IPS DF 6.9 (cell line): ENCODE measurements at regions not wholly inside any gene's neighbourhood (a gene's known extent, or its start where the extent isn't known, plus 50 kb on each side); places are given as distances from the start of the nearest gene placed in this dataset.

Source experiments
- DNase-seq: peaks from one replicate; pipeline ENCODE4 v3.0.0-alpha.2; 2013; ENCODE audit warnings: low read depth, low spot score
- H3K27ac ChIP-seq: one replicate; pipeline ENCODE4 v1.5.1; 2013; ENCODE audit warnings: low read length, control low read depth
- H3K27me3 ChIP-seq: 2 replicates; pipeline ENCODE4 v1.6.1; 2013; ENCODE audit warnings: mild to moderate bottlenecking, low read length; ENCODE audit not compliant: control insufficient read depth, insufficient read depth
- H3K36me3 ChIP-seq: 2 replicates; pipeline ENCODE4 v1.6.1; 2013; ENCODE audit warnings: low read length; ENCODE audit not compliant: control insufficient read depth, insufficient read depth
- H3K4me1 ChIP-seq: 2 replicates; pipeline ENCODE4 v1.6.1; 2013; ENCODE audit warnings: low read length; ENCODE audit not compliant: control insufficient read depth, insufficient read depth
- H3K4me3 ChIP-seq: 2 replicates; pipeline ENCODE4 v1.5.1; 2013; ENCODE audit warnings: mild to moderate bottlenecking, low read length
- H3K9me3 ChIP-seq: 2 replicates; pipeline ENCODE4 v1.6.1; 2013; ENCODE audit warnings: low read length, inconsistent platforms; ENCODE audit not compliant: control insufficient read depth, insufficient read depth
- WGBS: extraction: QIAGEN DNeasy Blood & Tissue Kit; methylation state at CpG from one replicate; pipeline ENCODE4 v1.1.7; 2013; ENCODE audit warnings: mixed read lengths, missing lambda C conversion rate; ENCODE audit not compliant: insufficient read length, insufficient coverage; 5-methylcytosine and 5-hydroxymethylcytosine counted together

GRCh38 chr12:126781593-126781992 is 1485.4 kb upstream of the TMEM132C start:
- DNase-seq, result no peak
- Histone ChIP-seq H3K27me3 (no peaks in the 10 kb centered on the region), H3K4me3 (no peak overlapping the region), H3K4me1 (no peaks in the 10 kb centered on the region), H3K9me3 (no peaks in the 10 kb centered on the region; the same call in 1 of the 2 replicates), H3K36me3 (no peaks in the 10 kb centered on the region), H3K27ac (no peak overlapping the region)
- no CpG with 5 or more reads among the region's 3 CpGs for WGBS

DNA sequence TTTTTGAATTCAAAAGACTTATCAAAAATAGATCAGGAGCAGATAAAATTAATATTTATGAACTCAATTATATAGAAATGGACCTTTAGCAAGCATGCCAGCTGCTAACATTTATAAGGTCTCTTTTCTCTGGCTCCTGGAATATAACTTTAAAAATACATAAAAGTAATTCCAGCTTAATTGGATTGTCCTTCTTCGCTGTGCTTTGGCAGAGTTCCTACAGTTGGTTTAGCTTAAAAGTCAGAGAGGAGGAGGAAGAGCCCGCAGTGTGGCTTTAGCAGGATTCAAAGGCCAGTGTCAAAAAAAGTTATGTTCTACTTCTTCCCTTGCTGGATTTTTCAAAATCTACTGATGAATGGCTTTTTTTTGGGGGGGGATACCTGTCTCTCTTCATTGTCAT is 1484.9 kb upstream of the TMEM132C start:
- H3K4me1 ChIP-seq, result no peaks in the 10 kb centered on the region
- H3K36me3 ChIP-seq, result no peaks in the 10 kb centered on the region
- DNase-seq, result no peak
- H3K4me3 ChIP-seq, result no peak overlapping the region
- H3K27me3 ChIP-seq, result no peaks in the 10 kb centered on the region
- H3K27ac ChIP-seq, result no peak overlapping the region
- WGBS, result no CpG with 5 or more reads among the region's 2 CpGs
- no peaks in the 10 kb centered on the region; the same call in 1 of the 2 replicates for H3K9me3 ChIP-seq

GRCh38 chr12:126784328-126784921 is 1482.5 kb upstream of the TMEM132C start:
- no CpG with 5 or more reads among the region's 9 CpGs for WGBS
- DNase-seq, result peak; percentile 13
- no peaks in the 10 kb centered on the region for H3K4me1 ChIP-seq
- no peak overlapping the region for H3K4me3 ChIP-seq
- no peaks in the 10 kb centered on the region for H3K36me3 ChIP-seq
- peaks cover 2% of the 10 kb centered on the region for H3K9me3 ChIP-seq
- no peaks in the 10 kb centered on the region for H3K27me3 ChIP-seq
- H3K27ac ChIP-seq, result no peak overlapping the region

DNA sequence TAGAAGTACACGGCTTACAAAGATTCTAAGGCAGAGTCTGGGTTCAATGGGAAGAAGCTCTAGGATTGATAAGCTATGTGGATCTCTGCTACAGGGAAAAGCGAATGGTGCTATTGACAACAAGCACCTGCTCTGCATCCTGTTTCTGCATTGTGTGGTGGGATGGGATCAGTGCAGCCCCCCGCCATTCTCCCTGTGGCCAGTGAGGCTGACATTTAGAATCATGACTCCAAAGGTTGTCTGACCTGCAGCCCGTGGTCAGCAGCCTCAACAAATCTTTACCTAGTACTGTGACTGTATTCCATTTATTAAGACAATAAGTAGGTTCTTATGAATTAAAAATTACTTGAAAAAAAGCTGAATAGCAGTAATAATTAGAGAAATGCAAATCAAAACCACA is 1477.0 kb upstream of the TMEM132C start:
- Histone ChIP-seq H3K27ac (no peak overlapping the region), H3K4me1 (no peaks in the 10 kb centered on the region), H3K9me3 (peaks cover 3% of the 10 kb centered on the region), H3K36me3 (no peaks in the 10 kb centered on the region), H3K4me3 (no peak overlapping the region), H3K27me3 (no peaks in the 10 kb centered on the region)
- WGBS, result no CpG with 5 or more reads among the region's 4 CpGs
- DNase-seq, result no peak

GRCh38 chr12:126791122-126791521 is 1475.8 kb upstream of the TMEM132C start:
- no peak overlapping the region for H3K4me3 ChIP-seq
- H3K36me3 ChIP-seq, result no peaks in the 10 kb centered on the region
- no peak overlapping the region for H3K27ac ChIP-seq
- H3K4me1 ChIP-seq, result no peaks in the 10 kb centered on the region
- no CpG with 5 or more reads among the region's 8 CpGs for WGBS
- no peak for DNase-seq
- H3K9me3 ChIP-seq, result peaks cover 3% of the 10 kb centered on the region; the same call in 1 of the 2 replicates
- H3K27me3 ChIP-seq, result no peaks in the 10 kb centered on the region

- Histone ChIP-seq H3K27me3 (no peaks in the 10 kb centered on the region), H3K4me3 (no peak overlapping the region), H3K27ac (no peak overlapping the region), H3K36me3 (no peaks in the 10 kb centered on the region), H3K4me1 (no peaks in the 10 kb centered on the region), H3K9me3 (peaks cover 3% of the 10 kb centered on the region; the same call in 1 of the 2 replicates)
- DNase-seq, result no peak
- WGBS, result no CpG with 5 or more reads among the region's 6 CpGs
These were observed 1474.6 kb upstream of the TMEM132C start for GRCh38 chr12:126792411-126792810.

GRCh38 chr12:126797525-126797924 is 1469.4 kb upstream of the TMEM132C start:
- WGBS, result no CpG with 5 or more reads among the region's 5 CpGs
- Histone ChIP-seq H3K9me3 (no peaks in the 10 kb centered on the region), H3K27me3 (no peaks in the 10 kb centered on the region), H3K4me1 (no peaks in the 10 kb centered on the region), H3K4me3 (no peak overlapping the region), H3K36me3 (no peaks in the 10 kb centered on the region), H3K27ac (no peak overlapping the region)
- no peak for DNase-seq

GRCh38 chr12:126798449-126798848 is 1468.5 kb upstream of the TMEM132C start:
- no peak overlapping the region for H3K4me3 ChIP-seq
- no peaks in the 10 kb centered on the region for H3K4me1 ChIP-seq
- H3K36me3 ChIP-seq, result no peaks in the 10 kb centered on the region
- H3K9me3 ChIP-seq, result no peaks in the 10 kb centered on the region
- no peak for DNase-seq
- no CpG with 5 or more reads among the region's 5 CpGs for WGBS
- H3K27ac ChIP-seq, result no peak overlapping the region
- no peaks in the 10 kb centered on the region for H3K27me3 ChIP-seq

- Histone ChIP-seq H3K4me1 (no peaks in the 10 kb centered on the region), H3K27ac (no peak overlapping the region), H3K36me3 (no peaks in the 10 kb centered on the region), H3K4me3 (no peak overlapping the region), H3K27me3 (no peaks in the 10 kb centered on the region), H3K9me3 (peaks cover 2% of the 10 kb centered on the region; the same call in 1 of the 2 replicates)
- WGBS, result no CpG with 5 or more reads among the region's 4 CpGs
- DNase-seq, result no peak
These were observed 1459.6 kb upstream of the TMEM132C start for GRCh38 chr12:126807312-126807865.

DNA sequence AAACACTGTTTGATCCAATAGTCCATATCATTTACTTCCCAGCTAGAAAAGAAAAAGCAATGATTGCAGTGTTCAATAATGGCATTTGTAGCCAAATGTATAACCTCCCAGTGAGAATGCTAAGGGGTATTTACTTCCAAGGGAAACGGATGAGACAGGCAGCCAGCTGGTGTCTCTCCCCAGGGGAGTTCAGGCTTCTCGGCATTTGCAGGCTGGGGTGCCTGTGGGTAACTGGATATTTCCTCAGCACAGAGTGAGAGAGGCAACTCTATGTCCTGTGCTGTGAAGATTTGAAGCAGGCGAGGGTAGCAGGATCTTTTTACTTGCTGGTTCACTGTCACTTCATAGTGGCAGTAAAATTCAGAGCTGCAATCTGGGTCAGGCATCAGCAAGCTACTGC is 1455.6 kb upstream of the TMEM132C start:
- H3K27ac ChIP-seq, result no peak overlapping the region
- no peaks in the 10 kb centered on the region for H3K4me1 ChIP-seq
- DNase-seq, result no peak
- no peak overlapping the region for H3K4me3 ChIP-seq
- no CpG with 5 or more reads among the region's 3 CpGs for WGBS
- H3K27me3 ChIP-seq, result no peaks in the 10 kb centered on the region
- H3K9me3 ChIP-seq, result peaks cover 6% of the 10 kb centered on the region
- no peaks in the 10 kb centered on the region for H3K36me3 ChIP-seq

DNA sequence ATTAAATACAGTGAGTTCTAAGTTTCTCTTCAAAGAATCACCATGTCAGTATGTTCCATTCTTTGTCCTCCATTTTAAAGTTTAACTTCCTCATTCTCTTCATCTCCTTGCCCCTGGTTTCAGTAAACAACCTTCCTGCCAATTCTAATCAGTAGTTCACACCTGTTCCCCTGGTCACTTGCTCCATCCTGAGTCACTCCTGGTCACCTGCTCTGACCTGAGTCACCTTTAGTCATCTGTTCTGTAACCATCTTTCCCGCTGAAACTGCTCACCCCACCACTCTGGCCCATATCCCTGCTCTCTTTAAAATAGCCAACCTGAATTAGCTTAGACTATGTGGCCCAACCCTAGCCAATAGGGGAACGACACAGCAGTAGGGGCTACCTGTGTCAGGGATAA is 1447.4 kb upstream of the TMEM132C start:
- Histone ChIP-seq H3K36me3 (no peaks in the 10 kb centered on the region), H3K4me3 (no peak overlapping the region), H3K9me3 (peaks cover 5% of the 10 kb centered on the region; the same call in 1 of the 2 replicates), H3K27me3 (no peaks in the 10 kb centered on the region), H3K4me1 (no peaks in the 10 kb centered on the region), H3K27ac (no peak overlapping the region)
- DNase-seq, result no peak
- no CpG with 5 or more reads among the region's 2 CpGs for WGBS
